IMR-90 (cell line): ENCODE measurements at regions not wholly inside any gene's neighbourhood (a gene's known extent, or its start where the extent isn't known, plus 50 kb on each side); places are given as distances from the start of the nearest gene placed in this dataset.

Experiments used
- MAZ ChIP-seq: IDR thresholded peaks from 2 replicates; pipeline ENCODE4 v1.6.1; 2012; ENCODE audit warnings: low read depth, mild to moderate bottlenecking, low read length, improper control_type of control experiment, moderate library complexity, borderline replicate concordance
- RAD21 ChIP-seq: IDR thresholded peaks from 2 replicates; pipeline ENCODE4 v1.6.1; 2012; ENCODE audit warnings: low read length, improper control_type of control experiment
- RFX5 ChIP-seq: IDR thresholded peaks from 2 replicates; pipeline ENCODE4 v1.8.0; 2012; ENCODE audit warnings: low read depth, mild to moderate bottlenecking, low read length, moderate library complexity
- TF ChIP-seq, protein P1 (sequence below): conservative IDR thresholded peaks from 2 replicates; pipeline ENCODE4 v1.5.1; 2012; ENCODE audit warnings: mild to moderate bottlenecking, low read depth, low read length, improper control_type of control experiment

DNA sequence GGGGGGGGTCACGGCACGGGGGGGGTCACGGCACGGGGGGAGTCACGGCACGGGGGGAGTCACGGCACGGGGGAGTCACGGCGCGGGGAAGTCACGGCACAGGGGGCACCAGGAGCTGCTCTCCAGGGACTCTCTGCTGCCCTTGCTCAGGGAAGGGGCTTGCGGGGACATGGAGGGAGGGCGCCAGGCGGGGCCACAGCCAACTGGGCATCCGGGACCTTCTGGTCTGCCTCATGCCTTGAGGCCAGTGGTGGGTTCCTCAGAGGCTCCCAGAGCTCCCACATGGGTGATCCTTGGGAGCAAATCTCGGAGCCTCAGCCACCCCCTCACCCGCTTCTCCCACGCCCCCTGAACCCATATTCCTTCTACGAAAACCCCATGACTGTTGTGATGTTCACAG, 55.8 kb upstream of the TMEM18 start:
- TF ChIP-seq MAZ = no peak
- TF ChIP-seq RAD21 = no peak
- TF ChIP-seq, protein P1, sequence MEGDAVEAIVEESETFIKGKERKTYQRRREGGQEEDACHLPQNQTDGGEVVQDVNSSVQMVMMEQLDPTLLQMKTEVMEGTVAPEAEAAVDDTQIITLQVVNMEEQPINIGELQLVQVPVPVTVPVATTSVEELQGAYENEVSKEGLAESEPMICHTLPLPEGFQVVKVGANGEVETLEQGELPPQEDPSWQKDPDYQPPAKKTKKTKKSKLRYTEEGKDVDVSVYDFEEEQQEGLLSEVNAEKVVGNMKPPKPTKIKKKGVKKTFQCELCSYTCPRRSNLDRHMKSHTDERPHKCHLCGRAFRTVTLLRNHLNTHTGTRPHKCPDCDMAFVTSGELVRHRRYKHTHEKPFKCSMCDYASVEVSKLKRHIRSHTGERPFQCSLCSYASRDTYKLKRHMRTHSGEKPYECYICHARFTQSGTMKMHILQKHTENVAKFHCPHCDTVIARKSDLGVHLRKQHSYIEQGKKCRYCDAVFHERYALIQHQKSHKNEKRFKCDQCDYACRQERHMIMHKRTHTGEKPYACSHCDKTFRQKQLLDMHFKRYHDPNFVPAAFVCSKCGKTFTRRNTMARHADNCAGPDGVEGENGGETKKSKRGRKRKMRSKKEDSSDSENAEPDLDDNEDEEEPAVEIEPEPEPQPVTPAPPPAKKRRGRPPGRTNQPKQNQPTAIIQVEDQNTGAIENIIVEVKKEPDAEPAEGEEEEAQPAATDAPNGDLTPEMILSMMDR = no peak
- no peak for TF ChIP-seq RFX5
